DMS 273 (cell line): ENCODE measurements at regions not wholly inside any gene's neighbourhood (a gene's known extent, or its start where the extent isn't known, plus 50 kb on each side); places are given as distances from the start of the nearest gene placed in this dataset.
A peak's percentile ranks its signal among the peaks of the same experiment; 100 is the strongest.

ENCODE experiments used
- DNase-seq: peaks from one replicate; lab custom pipeline; 2025; ENCODE audit not compliant: unreplicated experiment; lab: John Stamatoyannopoulos, UW

- DNase-seq: peak; percentile 35
Observed at GRCh38 chr2:217749008-217749407, 253.8 kb downstream of the TNS1 start.

DNA sequence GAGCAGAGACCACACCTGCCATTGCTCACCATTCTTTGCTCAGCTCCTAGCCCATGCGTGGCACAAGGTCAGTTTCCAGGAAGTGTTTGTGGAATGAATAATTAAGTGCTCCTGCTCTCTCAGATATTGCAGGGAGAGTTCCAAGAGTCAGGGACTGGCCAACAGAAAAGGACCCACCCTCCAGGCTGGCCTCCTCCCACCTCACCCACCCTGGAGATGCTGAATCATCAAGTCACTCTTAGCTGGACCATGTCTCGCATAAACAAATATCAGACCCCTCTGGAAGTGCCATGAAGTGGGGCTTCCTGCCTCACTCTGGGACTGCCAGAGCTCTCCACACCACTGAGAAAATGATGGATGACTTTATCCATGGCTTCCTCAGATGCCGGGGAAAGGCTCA, 256.0 kb downstream of the TNS1 start:
- DNase-seq: no peak

DNA sequence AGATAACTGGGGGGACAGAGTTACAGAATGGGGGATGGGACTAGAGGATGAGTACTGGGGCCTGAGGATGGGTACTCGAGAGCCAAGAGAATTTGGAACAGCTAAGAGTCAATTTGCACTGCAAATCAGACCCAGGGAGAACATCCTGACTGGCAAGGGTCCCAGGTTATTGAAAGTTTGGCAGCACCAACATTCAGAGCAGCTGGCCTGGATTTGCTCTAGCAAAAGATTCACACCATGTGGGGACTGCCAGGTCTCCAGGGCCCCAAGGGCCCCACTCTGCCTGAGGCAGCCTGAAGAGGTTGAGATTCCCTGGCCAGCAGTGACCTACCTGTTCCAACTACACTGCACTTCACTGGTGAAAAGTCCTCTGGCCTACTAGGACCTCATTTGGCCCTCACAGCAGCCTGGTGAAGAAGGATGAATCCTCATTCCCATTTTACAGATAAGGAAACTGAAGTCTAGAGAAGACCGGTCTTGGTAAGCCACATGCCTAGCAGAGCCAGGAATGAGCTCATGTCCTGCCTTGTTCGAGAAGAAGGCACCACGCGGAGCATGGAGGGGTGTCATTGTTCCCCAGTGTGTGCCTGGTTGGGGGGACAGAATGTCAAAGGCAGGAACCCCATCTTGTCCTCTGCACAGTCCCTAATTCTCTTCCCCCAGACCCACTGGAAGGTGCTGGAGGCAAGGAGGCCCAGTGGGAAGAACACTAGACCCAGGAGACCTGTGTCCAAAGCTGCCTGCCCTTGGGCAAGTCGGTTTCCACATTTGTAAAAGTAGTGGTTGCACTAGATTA, 258.6 kb downstream of the TNS1 start:
- peak; percentile 85 for DNase-seq

DNA sequence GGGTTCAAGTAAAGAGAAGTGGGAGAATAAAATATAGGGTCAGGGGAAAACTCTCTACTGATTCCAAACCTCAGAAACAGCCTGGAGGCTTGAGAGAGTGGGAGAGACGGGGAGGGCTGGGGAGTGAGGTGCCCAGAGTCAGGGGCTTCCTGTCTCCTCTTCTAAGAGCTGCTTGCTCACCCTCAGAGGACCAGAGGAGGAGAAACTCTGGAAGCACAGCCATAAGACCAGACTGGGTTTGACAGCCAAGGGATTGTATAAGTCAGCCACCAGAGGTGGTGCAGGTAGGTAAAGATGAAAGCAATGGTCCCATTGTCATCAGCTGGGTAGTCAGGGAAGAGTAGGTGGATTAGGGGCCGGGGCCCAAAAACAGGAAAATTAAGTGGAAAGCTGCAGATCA, 259.4 kb downstream of the TNS1 start:
- DNase-seq: no peak

DNA sequence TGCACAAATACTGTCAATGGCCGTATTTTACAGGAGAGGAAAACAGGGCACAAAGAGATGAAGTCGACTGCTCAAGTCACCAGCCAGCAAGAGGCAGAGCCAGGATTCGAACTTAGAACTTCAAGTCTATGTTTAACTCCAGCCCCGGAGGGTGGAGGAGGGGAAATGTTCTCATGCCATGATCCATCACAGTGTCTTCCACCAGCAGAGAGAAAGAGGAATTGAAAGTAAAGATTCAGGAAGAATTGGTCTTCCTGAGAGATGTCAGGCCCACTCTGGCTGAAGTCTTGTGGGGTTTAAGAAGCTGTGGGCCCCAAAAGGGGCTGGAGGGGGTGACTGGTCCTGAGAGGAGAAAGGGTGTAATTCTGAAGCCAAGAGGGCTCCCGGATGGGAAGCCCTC, 260.0 kb downstream of the TNS1 start:
- no peak for DNase-seq

DNA sequence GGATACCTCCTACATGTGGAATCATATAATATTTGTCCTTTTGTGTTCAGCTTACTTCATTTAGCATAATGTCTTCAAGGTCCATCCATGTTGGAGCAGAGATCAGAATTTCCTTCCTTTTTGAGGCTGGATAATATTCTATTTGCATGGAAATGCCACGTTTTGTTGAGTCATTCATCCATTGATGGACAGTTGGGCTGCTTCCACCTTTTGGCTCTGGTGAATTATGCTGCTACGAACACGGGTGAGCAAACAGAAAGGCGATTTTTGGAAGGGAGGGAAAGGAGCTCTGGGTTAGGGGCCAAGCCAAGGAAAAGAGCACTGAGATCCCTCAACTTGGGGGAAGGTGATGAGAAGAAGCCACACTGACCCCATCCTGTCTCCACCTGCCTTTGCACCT, 260.5 kb downstream of the TNS1 start:
- DNase-seq: no peak

DNA sequence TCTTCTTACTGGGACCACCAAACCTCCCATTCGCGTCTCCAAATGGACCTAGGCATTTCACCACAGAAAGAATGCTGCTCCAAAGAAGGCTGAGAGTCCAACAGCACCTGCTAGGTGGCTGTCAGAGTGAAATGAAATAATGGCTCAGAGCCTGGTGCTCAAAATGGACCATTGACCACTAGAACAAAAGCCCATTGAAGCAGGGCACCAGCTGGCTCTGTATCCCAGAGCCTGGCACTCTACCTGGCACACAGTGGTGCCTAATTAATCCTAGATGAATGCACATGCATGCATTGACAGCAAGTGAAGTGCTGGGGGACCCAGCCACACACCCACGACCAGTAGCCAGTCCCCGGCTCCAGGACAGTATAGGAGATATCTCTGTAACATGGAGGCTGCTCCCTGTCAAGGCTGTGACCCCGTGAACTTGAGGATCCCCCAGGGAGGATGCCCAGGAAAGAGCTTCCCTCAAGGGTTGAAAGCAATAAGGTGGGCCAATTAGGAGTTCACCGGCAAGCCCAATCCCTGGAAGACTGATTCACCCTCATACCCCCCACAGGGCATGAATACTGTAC, 261.3 kb downstream of the TNS1 start:
- no peak for DNase-seq

GRCh38 chr2:217740756-217741155, 262.0 kb downstream of the TNS1 start:
- no peak for DNase-seq

GRCh38 chr2:217740178-217740577, 262.6 kb downstream of the TNS1 start:
- no peak for DNase-seq

- no peak for DNase-seq
Observed at GRCh38 chr2:217739741-217740140, 263.1 kb downstream of the TNS1 start.

GRCh38 chr2:217738061-217738460, 264.7 kb downstream of the TNS1 start:
- no peak for DNase-seq

GRCh38 chr2:217736776-217737550, 265.8 kb downstream of the TNS1 start:
- DNase-seq: no peak

DNA sequence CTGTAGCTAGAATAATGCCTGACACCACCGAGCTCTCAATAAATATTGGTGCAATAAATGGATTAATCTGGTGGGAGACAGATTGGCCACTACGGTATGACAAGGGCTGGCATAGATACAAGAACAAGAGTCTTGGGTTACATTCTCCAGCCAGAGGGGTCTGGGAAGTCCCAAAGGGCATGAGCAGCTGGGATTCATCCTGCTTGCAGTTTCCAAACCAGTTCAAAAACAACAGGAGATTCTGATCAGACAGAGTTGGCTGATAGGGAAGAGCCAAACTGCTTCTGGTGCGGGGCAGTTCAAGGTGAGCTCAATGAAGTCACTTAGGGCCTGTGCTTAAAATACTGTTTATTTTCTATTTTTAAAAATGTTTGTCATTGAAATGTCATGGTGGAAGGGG, 266.9 kb downstream of the TNS1 start:
- peak; percentile 15 for DNase-seq

- DNase-seq: no peak
Observed at GRCh38 chr2:217735034-217735433, 267.8 kb downstream of the TNS1 start.

DNA sequence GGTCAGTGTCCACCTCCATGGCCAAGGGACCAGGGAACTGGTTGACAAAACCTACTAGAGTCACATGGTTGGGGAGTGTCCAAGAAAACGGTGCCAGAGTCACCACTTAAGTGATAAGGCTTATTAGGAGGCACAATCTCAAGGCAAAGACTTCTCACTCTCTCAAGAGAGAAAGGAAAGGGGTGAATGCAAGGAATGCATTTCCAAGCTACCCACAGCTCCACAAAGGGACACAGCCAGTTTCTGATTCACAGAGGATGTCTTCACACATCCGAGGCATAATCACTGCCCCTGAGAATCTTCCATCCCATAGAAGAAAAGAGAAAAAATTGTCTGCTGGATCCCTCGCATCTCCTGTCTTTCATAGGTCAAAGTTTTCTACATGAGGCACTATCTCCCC, 269.3 kb downstream of the TNS1 start:
- DNase-seq: no peak

DNA sequence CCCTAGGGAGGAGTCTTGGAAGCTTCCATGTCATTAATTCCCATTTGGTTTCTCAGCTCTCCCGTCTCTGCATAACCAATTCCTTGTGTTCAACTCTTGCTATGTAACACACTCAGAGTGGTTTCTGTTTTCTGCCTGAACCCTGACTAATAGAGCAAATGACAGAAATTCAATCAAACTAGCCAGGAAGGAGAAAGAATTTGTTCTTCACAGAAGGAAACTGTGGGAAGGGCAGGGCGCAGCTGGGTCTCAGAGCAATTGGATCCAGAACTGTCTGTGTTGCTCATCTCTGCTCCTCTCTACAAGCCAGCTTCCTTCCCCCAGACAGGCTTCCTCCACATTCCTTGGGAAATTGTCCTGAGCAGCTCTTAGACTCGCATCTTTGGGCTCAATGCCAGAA, 269.8 kb downstream of the TNS1 start:
- DNase-seq: no peak

DNA sequence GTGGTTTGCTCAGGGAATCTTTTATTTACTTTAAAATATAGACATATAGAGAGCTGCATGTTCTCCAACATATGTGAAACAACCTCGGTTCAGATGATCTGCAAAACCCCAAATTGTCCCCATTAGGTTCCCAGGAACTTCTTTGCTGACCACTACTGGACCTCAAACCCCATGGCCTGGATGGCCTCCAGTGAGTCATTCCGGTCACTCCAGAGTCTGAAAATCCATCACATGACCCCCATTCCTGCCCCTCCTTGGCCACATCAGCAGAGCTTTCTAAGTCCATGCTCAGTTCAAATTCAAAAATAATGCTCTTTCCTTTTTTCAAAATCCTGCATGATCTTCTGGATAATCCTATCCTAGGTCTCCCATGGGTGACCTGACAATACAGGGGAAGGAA, 271.0 kb downstream of the TNS1 start:
- DNase-seq: no peak

- DNase-seq: peak; percentile 61
Observed at GRCh38 chr2:217729421-217730053, 273.3 kb downstream of the TNS1 start.

- no peak for DNase-seq
Observed at GRCh38 chr2:217727801-217728200, 275.0 kb downstream of the TNS1 start.

GRCh38 chr2:217725409-217725808, 277.4 kb downstream of the TNS1 start:
- DNase-seq: no peak

GRCh38 chr2:217724471-217724870, 278.3 kb downstream of the TNS1 start:
- DNase-seq: no peak

- no peak for DNase-seq
Observed at GRCh38 chr2:217723981-217724380, 278.8 kb downstream of the TNS1 start.
